Omental fat pad (tissue), 3 donors: ENCODE measurements at regions not wholly inside any gene's neighbourhood (a gene's known extent, or its start where the extent isn't known, plus 50 kb on each side); places are given as distances from the start of the nearest gene placed in this dataset.

Experiments
- ATAC-seq: fragments of 150-250 bp; one replicate; pipeline ENCODE4 v1.9.1; 2016; ENCODE audit warnings: mild to moderate bottlenecking, moderate library complexity; ENCODE audit not compliant: low FRiP score
- DNase-seq: peaks from one replicate; pipeline ENCODE4 v3.0.0-alpha.2; 2019; ENCODE audit warnings: low spot score
- TF ChIP-seq, protein P1 (sequence below), 3 donors: fragments of 450-650 bp; IDR thresholded peaks; one replicate each; pipeline ENCODE4 v1.5.1; 2016 to 2017; ENCODE audit warnings: antibody characterized with exemption in 3 of 3, mild to moderate bottlenecking in 3 of 3, moderate library complexity in 2 of 3

DNA sequence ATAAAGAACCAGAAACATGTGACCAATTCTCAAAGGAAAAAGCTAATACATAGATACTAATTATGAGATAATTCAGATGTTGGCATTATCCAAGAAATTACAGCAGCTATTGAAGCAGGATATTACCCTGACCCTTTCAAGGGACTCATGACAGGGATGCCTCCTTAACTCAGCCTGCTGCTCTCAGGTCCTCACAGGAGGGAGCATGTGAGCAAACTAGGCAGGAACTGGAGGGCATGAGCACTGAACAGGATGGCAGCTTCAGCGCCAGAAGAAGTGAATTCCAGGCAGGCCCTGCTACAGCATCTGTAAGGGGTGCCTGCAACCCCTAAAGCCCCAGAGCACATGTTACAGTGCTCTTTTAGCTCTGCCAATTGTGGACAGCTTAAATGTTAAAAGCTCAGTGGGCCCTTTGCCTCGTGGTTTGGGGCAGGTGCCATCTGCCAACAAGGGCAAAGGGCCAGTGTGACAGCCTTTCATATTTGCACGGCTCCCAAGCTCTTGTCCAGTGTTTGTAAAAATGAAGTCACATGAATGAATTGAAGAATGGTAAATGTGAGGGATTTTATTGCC lies 464.7 kb upstream of the COX7C start:
- ATAC-seq: no peak
- DNase-seq: no peak

DNA sequence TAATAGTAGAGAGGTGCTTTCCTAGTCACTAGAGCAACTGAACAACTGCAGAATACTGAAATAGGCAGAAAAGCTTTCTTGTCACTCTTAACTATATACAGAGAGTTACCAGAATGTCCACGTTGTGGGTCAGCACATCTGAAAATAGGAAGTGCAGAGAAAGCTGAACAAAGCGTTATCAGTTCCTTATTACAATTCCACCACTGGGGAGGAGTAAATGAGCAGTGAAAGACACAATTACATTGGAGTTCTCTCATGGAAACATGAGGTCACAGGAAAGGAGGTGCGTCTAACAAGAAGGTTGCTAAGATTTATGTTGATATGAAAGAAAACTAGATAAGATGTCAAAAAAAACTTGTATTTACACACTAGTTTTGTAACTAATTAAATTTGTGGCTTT lies 461.9 kb upstream of the COX7C start:
- DNase-seq: no peak
- ATAC-seq: no peak
- TF ChIP-seq, protein P1, sequence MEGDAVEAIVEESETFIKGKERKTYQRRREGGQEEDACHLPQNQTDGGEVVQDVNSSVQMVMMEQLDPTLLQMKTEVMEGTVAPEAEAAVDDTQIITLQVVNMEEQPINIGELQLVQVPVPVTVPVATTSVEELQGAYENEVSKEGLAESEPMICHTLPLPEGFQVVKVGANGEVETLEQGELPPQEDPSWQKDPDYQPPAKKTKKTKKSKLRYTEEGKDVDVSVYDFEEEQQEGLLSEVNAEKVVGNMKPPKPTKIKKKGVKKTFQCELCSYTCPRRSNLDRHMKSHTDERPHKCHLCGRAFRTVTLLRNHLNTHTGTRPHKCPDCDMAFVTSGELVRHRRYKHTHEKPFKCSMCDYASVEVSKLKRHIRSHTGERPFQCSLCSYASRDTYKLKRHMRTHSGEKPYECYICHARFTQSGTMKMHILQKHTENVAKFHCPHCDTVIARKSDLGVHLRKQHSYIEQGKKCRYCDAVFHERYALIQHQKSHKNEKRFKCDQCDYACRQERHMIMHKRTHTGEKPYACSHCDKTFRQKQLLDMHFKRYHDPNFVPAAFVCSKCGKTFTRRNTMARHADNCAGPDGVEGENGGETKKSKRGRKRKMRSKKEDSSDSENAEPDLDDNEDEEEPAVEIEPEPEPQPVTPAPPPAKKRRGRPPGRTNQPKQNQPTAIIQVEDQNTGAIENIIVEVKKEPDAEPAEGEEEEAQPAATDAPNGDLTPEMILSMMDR (IDR thresholded peaks at IDR 0.05): no peak

More for the DNA sequence above, 464.7 kb upstream of the COX7C start:
- TF ChIP-seq, protein P1 (IDR thresholded peaks at IDR 0.05): no peak

DNA sequence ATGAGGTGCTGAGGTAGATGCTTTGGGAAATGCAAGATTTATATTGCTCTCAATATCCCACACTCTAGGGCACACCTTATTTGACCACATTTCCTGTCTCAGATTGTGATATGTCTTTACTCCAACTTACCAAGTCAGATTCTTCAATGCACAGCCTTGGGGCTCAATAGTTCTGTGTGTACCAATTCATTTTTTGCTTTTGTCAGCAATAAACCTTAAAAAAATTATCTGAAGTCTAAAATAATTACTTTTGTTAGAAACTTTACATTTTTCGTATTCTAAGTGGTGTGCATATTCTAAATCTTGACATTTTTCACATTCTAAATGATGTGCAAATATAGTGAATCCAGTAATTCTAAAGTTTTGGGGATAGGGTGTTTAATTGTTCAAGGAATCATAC lies 447.5 kb upstream of the COX7C start:
- TF ChIP-seq, protein P1 (IDR thresholded peaks at IDR 0.05): no peak
- DNase-seq: no peak
- no peak for ATAC-seq

DNA sequence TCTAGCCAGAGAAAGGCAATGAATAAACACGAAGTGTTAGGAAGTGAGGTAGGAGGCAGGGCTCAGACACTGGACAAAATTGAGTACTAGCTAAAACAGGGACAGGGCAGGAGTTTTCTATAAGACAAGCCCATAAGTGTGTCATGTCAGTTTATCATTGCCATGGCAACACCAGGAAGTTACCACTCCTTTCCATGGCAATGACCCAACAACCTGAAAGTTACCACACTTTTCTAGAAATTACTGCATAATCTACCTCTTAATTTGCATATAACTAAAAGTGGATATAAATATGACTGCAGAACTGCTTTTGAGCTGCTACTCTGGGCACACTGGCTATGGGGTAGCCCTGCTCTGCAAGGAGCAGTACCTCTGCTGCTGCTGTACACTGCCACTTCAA lies 442.5 kb upstream of the COX7C start:
- ATAC-seq (no peak), DNase-seq (no peak)
- TF ChIP-seq, protein P1 (IDR thresholded peaks at IDR 0.05): no peak

DNA sequence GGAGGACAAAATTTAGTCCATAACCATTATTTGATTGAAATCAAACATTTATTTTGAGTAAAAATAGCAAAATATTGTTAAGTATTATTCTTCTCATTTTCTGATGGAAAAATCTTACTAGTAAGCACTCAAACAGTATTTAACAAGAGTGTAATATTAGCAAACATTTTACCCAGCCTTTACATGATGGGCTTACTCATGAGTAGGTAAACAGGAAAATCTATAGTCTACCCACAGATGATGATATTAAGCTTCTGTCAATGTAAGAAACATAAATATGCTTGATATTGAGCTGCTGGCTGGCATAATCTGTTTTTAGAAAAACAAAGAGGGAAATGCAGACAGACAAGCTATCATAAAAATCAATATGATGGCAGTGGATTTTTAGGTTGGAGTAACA lies 418.5 kb upstream of the COX7C start:
- ATAC-seq: no peak
- TF ChIP-seq, protein P1 (IDR thresholded peaks at IDR 0.05): no peak
- DNase-seq: no peak

DNA sequence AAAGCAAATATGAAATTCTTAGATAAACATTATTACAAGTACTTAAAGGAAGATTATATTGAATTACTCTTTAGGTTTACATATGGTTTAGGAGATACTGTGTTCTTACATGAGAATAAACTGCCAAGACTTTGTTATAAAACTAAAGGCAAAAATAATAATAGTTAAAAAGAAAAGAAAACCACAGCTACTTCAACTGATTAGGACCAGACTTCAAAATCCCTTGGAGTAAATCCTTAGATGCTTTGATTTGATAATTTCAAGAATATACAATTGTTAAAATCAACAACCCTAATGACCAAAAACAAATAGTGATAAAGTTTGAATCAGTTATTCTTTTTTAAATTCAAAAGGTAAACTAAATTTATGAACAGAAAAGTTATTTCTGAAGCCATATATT lies 389.6 kb upstream of the COX7C start:
- DNase-seq (no peak), ATAC-seq (no peak)
- TF ChIP-seq, protein P1 (IDR thresholded peaks at IDR 0.05): no peak

DNA sequence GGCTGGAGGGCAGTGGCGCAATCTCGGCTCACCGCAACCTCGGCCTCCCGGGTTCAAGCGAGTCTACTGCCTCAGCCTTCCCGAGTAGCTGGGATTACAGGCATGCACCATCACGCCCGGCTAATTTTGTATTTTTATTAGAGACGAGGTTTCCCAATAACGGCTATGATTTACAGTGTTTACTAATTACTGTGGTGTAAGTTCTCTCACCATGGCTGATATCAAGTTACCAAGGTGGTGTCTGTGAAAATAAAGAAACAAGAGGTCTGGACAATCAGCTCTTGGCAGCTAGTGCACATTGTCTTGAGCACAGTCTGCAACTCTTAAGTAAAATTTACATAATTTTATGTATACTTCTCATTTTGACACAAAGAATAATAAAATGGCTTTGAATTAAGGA lies 385.5 kb upstream of the COX7C start:
- DNase-seq (no peak), ATAC-seq (no peak)
- TF ChIP-seq, protein P1 (IDR thresholded peaks at IDR 0.05): no peak
